ENCODE measurements at regions not wholly inside any gene's neighbourhood (a gene's known extent, or its start where the extent isn't known, plus 50 kb on each side); places are given as distances from the start of the nearest gene placed in this dataset.

- POLR2A ChIA-PET, result no interaction called here
Observed at GRCh38 chr4:66805582-66805981, 739.7 kb downstream of the CENPC start.

GRCh38 chr4:66804979-66805378, 740.3 kb downstream of the CENPC start:
- Histone ChIP-seq H3K4me3 (ENCODE audit: low read depth in 2 of 2, low read length in 2 of 2) (no peak overlapping the region), H3K27me3 (ENCODE audit: control insufficient read depth, insufficient read depth, low read length) (no peaks in the 10 kb centered on the region), H3K9me3 (ENCODE audit: control insufficient read depth, insufficient read depth, low read depth, low read length) (no peaks in the 10 kb centered on the region), H3K4me1 (ENCODE audit: control insufficient read depth, insufficient read depth, low read length) (no peaks in the 10 kb centered on the region), H3K27ac (ENCODE audit: low read length) (no peak overlapping the region), H3K36me3 (ENCODE audit: control insufficient read depth, insufficient read depth, low read length) (no peaks in the 10 kb centered on the region)
- ChIA-PET POLR2A (no interaction called here), CTCF (no interaction called here)
- intact Hi-C loops (cut with micrococcal nuclease; ENCODE audit: unreplicated experiment) (no loop called here), in situ Hi-C loops (cut with HindIII; ENCODE audit: low pct_unique_long_range_greater_than_20kb, low sequenced_read_pairs) (no loop called here)
- no peak for DNase-seq (ENCODE audit: low read depth, low spot score)
- ATAC-seq, result no peak
- TF ChIP-seq POLR2AphosphoS5 (IDR thresholded peaks at IDR 0.05; ENCODE audit: low read depth, low read length), result no peak
- no TSS peak for BruUV-seq (replicated peaks)

More at GRCh38 chr4:66805582-66805981, 739.7 kb downstream of the CENPC start:
- in situ Hi-C loops (cut with HindIII; ENCODE audit: low pct_unique_long_range_greater_than_20kb, low sequenced_read_pairs), result no loop called here
- CTCF ChIA-PET, result no interaction called here
- Histone ChIP-seq H3K4me3 (ENCODE audit: low read depth in 2 of 2, low read length in 2 of 2) (no peak overlapping the region), H3K27ac (ENCODE audit: low read length) (no peak overlapping the region), H3K9me3 (ENCODE audit: control insufficient read depth, insufficient read depth, low read depth, low read length) (no peaks in the 10 kb centered on the region), H3K36me3 (ENCODE audit: control insufficient read depth, insufficient read depth, low read length) (no peaks in the 10 kb centered on the region), H3K4me1 (ENCODE audit: control insufficient read depth, insufficient read depth, low read length) (no peaks in the 10 kb centered on the region), H3K27me3 (ENCODE audit: control insufficient read depth, insufficient read depth, low read length) (no peaks in the 10 kb centered on the region)
- TF ChIP-seq POLR2AphosphoS5 (IDR thresholded peaks at IDR 0.05; ENCODE audit: low read depth, low read length), result no peak
- TF ChIP-seq REST (IDR thresholded peaks at IDR 0.05; ENCODE audit: insufficient read depth in 1 of 2, low read depth in 2 of 2, low read length in 1 of 2), result no peak
- TF ChIP-seq CTCF (IDR thresholded peaks at IDR 0.05), result no peak
- TF ChIP-seq SIN3A (IDR thresholded peaks at IDR 0.05; ENCODE audit: borderline replicate concordance, insufficient read depth, low read depth, low read length), result no peak
- TF ChIP-seq TCF7L2 (IDR thresholded peaks at IDR 0.05; ENCODE audit: low read depth, low read length), result no peak
- BruUV-seq (replicated peaks), result no TSS peak
- ATAC-seq, result no peak
- DNase-seq (ENCODE audit: low read depth, low spot score), result no peak
- intact Hi-C loops (cut with micrococcal nuclease; ENCODE audit: unreplicated experiment), result no loop called here

GRCh38 chr4:66797608-66798007, 747.7 kb downstream of the CENPC start:
- CTCF ChIA-PET, result no interaction called here
- in situ Hi-C loops (cut with HindIII; ENCODE audit: low pct_unique_long_range_greater_than_20kb, low sequenced_read_pairs), result no loop called here
- Histone ChIP-seq H3K9me3 (ENCODE audit: control insufficient read depth, insufficient read depth, low read depth, low read length) (no peaks in the 10 kb centered on the region), H3K27ac (ENCODE audit: low read length) (no peak overlapping the region), H3K4me3 (ENCODE audit: low read depth in 2 of 2, low read length in 2 of 2) (no peak overlapping the region), H3K36me3 (ENCODE audit: control insufficient read depth, insufficient read depth, low read length) (no peaks in the 10 kb centered on the region), H3K4me1 (ENCODE audit: control insufficient read depth, insufficient read depth, low read length) (no peaks in the 10 kb centered on the region), H3K27me3 (ENCODE audit: control insufficient read depth, insufficient read depth, low read length) (no peaks in the 10 kb centered on the region)
- POLR2A ChIA-PET, result no interaction called here
- TF ChIP-seq POLR2AphosphoS5 (IDR thresholded peaks at IDR 0.05; ENCODE audit: low read depth, low read length), result no peak
- no peak for TF ChIP-seq TCF7L2 (IDR thresholded peaks at IDR 0.05; ENCODE audit: low read depth, low read length)
- no peak for TF ChIP-seq SIN3A (IDR thresholded peaks at IDR 0.05; ENCODE audit: borderline replicate concordance, insufficient read depth, low read depth, low read length)
- TF ChIP-seq CTCF (IDR thresholded peaks at IDR 0.05), result no peak
- TF ChIP-seq REST (IDR thresholded peaks at IDR 0.05; ENCODE audit: insufficient read depth in 1 of 2, low read depth in 2 of 2, low read length in 1 of 2), result no peak
- DNase-seq (ENCODE audit: low read depth, low spot score), result no peak
- intact Hi-C loops (cut with micrococcal nuclease; ENCODE audit: unreplicated experiment), result no loop called here
- no TSS peak for BruUV-seq (replicated peaks)
- ATAC-seq, result no peak

Measured in Panc1 (cell line).